GM12878 (cell line): ENCODE measurements at regions not wholly inside any gene's neighbourhood (a gene's known extent, or its start where the extent isn't known, plus 50 kb on each side); places are given as distances from the start of the nearest gene placed in this dataset.

Experiments used
- ATAC-seq: fragments of 200-7000 bp; cut with Tn5 transposase; 3 replicates; pipeline ENCODE4 v1.9.1; 2020; ENCODE audit warnings: mild to moderate bottlenecking, moderate library complexity
- BruUV-seq: library from RNA; stranded (reverse); fragments of 400-500 nt; replicated peaks from 2 replicates; lab custom pipeline; 2021; lab: Mats Ljungman, UMichigan
- CTCF ChIA-PET: fragments of 300-600 bp; sonication (Branson Sonifier 250); formaldehyde crosslinking; extraction: SDS; loops from one replicate; lab custom pipeline; 2021; ENCODE audit warnings: inconsistent platforms; lab: Yijun Ruan, JAX
- POLR2A ChIA-PET: fragments of 350-600 bp; formaldehyde crosslinking; extraction: SDS; loops from one replicate; lab custom pipeline; 2021; ENCODE audit warnings: inconsistent platforms; lab: Charles Lee
- RAD21 ChIA-PET: fragments of 300-600 bp; sonication (Branson Sonifier 250); formaldehyde crosslinking; loops from one replicate; lab custom pipeline; 2023; ENCODE audit warnings: antibody characterized with exemption; ENCODE audit not compliant: unreplicated experiment; lab: Charles Lee
- SMC1A ChIA-PET: fragments of 300-600 bp; sonication (Branson Sonifier 250); formaldehyde crosslinking; loops from one replicate; lab custom pipeline; 2023; ENCODE audit not compliant: unreplicated experiment, uncharacterized antibody; lab: Charles Lee
- DNase-seq: peaks from one replicate; pipeline ENCODE4 v3.0.0-alpha.2; 2011; ENCODE audit warnings: low read depth, low spot score
- FAIRE-seq: peaks from 3 replicates; lab custom pipeline; 2011; peaks lifted over from hg19 to GRCh38; lab: Jason Lieb, UNC
- H2AFZ ChIP-seq: 2 replicates; pipeline ENCODE4 v1.6.0; 2011; ENCODE audit warnings: low read depth, low read length, control low read depth; ENCODE audit not compliant: control insufficient read depth
- H3K27ac ChIP-seq: 2 replicates; pipeline ENCODE4 v1.5.1; 2011; ENCODE audit warnings: control low read depth; ENCODE audit not compliant: control insufficient read depth, insufficient read depth
- H3K27me3 ChIP-seq, 2 experiments: replicated peaks in 1 of 2; 2 replicates each; pipeline versions ENCODE4 v1.6.0 to v1.6.1; 2011; ENCODE audit warnings: low read length in 1 of 2; ENCODE audit not compliant: control insufficient read depth in 2 of 2, insufficient read depth in 2 of 2
- H3K36me3 ChIP-seq, 2 experiments: 2 replicates each; pipeline ENCODE4 v1.5.1; 2011; ENCODE audit warnings: low read length in 1 of 2; ENCODE audit not compliant: control insufficient read depth in 2 of 2, insufficient read depth in 2 of 2
- H3K4me1 ChIP-seq: 2 replicates; pipeline ENCODE4 v1.6.1; 2011; ENCODE audit warnings: mild to moderate bottlenecking, low read length, moderate library complexity, mixed read lengths; ENCODE audit not compliant: control insufficient read depth, insufficient read depth
- H3K4me2 ChIP-seq: 2 replicates; pipeline ENCODE4 v1.6.0; 2011; ENCODE audit warnings: control low read depth; ENCODE audit not compliant: control insufficient read depth, insufficient read depth
- H3K4me3 ChIP-seq: fragments of 200-600 bp; sonication (generic); 2 replicates; pipeline ENCODE4 v1.5.1; 2016
- H3K79me2 ChIP-seq: 2 replicates; pipeline ENCODE4 v1.6.0; 2011; ENCODE audit warnings: low read length; ENCODE audit not compliant: control insufficient read depth, insufficient read depth
- H3K9ac ChIP-seq: 2 replicates; pipeline ENCODE4 v1.8.0; 2011; ENCODE audit warnings: low read length, control low read depth, mixed read lengths; ENCODE audit not compliant: control insufficient read depth, insufficient read depth
- H3K9me3 ChIP-seq: replicated peaks from 3 replicates; pipeline ENCODE4 v1.5.1; 2011; ENCODE audit warnings: mild to moderate bottlenecking, low read length; ENCODE audit not compliant: control insufficient read depth, insufficient read depth
- H4K20me1 ChIP-seq: 2 replicates; pipeline ENCODE4 v1.6.0; 2011; ENCODE audit not compliant: control insufficient read depth, insufficient read depth
- NR2C2 ChIP-seq: IDR thresholded peaks from 2 replicates; pipeline ENCODE4 v1.6.1; 2011; ENCODE audit warnings: borderline replicate concordance, low read depth; ENCODE audit not compliant: control insufficient read depth, insufficient read length
- RAD51 ChIP-seq: fragments of 450-650 bp; IDR thresholded peaks from 2 replicates; pipeline ENCODE4 v1.6.1; 2016; ENCODE audit warnings: moderate library complexity, mild to moderate bottlenecking, inconsistent platforms
- RELB ChIP-seq: fragments of 450-650 bp; IDR thresholded peaks from 2 replicates; pipeline ENCODE4 v1.6.1; 2017; ENCODE audit warnings: low read depth, mild to moderate bottlenecking, moderate library complexity
- SMAD1 ChIP-seq: fragments of 450-650 bp; IDR thresholded peaks from 2 replicates; pipeline ENCODE4 v1.6.1; 2018; ENCODE audit warnings: mild to moderate bottlenecking, low read depth; ENCODE audit not compliant: partially characterized antibody
- SPI1 ChIP-seq: IDR thresholded peaks from 2 replicates; pipeline ENCODE4 v1.6.1; 2011; ENCODE audit warnings: low read depth, mild to moderate bottlenecking, low read length, moderate library complexity, borderline replicate concordance; ENCODE audit not compliant: insufficient read depth
- ZBTB11 ChIP-seq: fragments of 450-650 bp; formaldehyde crosslinking; IDR thresholded peaks from 2 replicates; pipeline ENCODE4 v1.5.0; 2022; ENCODE audit warnings: mild to moderate bottlenecking, missing genetic modification characterization
- WGBS: methylation state at CpG from one replicate; pipeline ENCODE4 v1.1.6; 2016; ENCODE audit warnings: low lambda C conversion rate; ENCODE audit not compliant: insufficient replicate concordance, insufficient coverage; ENCODE audit errors: missing lambda C conversion rate; 5-methylcytosine and 5-hydroxymethylcytosine counted together
- in situ Hi-C: fragments of 300-500 bp; cut with MboI; formaldehyde crosslinking; loops from 9 replicates; pipeline ENCODE4 v1.14.3; 2018; ENCODE audit warnings: mixed read lengths
- intact Hi-C: fragments of 100-400 bp; cut with micrococcal nuclease; formaldehyde crosslinking; loops from one replicate; pipeline ENCODE4 v1.14.2; 2022; ENCODE audit not compliant: unreplicated experiment

GRCh38 chr11:129273944-129274711 is 82.0 kb upstream of the ARHGAP32 start:
- WGBS: 10% methylated on average over 5 of the region's 5 CpGs
- SMC1A ChIA-PET: interaction anchor here (2.5 kb wide), 1 partner anchor 9 kb away, joined by 5 read pairs; no protein-coding TSS in a partner anchor
- no peak overlapping the region for H3K27ac ChIP-seq
- H3K4me1 ChIP-seq: no peaks in the 10 kb centered on the region
- RAD21 ChIA-PET: no interaction called here
- POLR2A ChIA-PET: no interaction called here
- BruUV-seq: no TSS peak
- no peak for DNase-seq
- no peaks in the 10 kb centered on the region for H3K9me3 ChIP-seq
- peak; percentile 61 for ATAC-seq
- H4K20me1 ChIP-seq: no peaks in the 10 kb centered on the region
- no peak overlapping the region for H3K4me2 ChIP-seq
- H3K9ac ChIP-seq: no peak overlapping the region
- in situ Hi-C loops (no loop called here), intact Hi-C loops (loop anchor here (5.0 kb wide), 1 partner anchor 728 kb away; the partner anchor contains the start of gene PRDM10)
- H3K4me3 ChIP-seq: no peak overlapping the region
- no peak for FAIRE-seq
- no peaks in the 10 kb centered on the region for H3K79me2 ChIP-seq
- no peak overlapping the region for H2AFZ ChIP-seq
- peak; percentile 80; the same call in 1 of the 2 replicates for TF ChIP-seq SPI1
- TF ChIP-seq SMAD1: no peak
- no peak for TF ChIP-seq RAD51
- TF ChIP-seq NR2C2: no peak
- TF ChIP-seq RELB: 0 out of 2 replicates have a peak, but pooled peaks have one; percentile 20
- TF ChIP-seq ZBTB11 (CRISPR knock-in tag): no peak
- CTCF ChIA-PET: interaction anchor here (0.6 to 1.8 kb wide), 2 partner anchors 15 kb away, joined by 4 read pairs; no protein-coding TSS in a partner anchor
- H3K36me3 ChIP-seq: no peaks in the 10 kb centered on the region
- no peaks in the 10 kb centered on the region for H3K27me3 ChIP-seq
